Endothelial cell of umbilical vein (primary cell): ENCODE measurements at regions not wholly inside any gene's neighbourhood (a gene's known extent, or its start where the extent isn't known, plus 50 kb on each side); places are given as distances from the start of the nearest gene placed in this dataset.

Source experiments
- EZH2 ChIP-seq: IDR thresholded peaks from 2 replicates; pipeline ENCODE4 v1.6.1; 2012; ENCODE audit warnings: borderline replicate concordance, low read depth, mild to moderate bottlenecking, moderate library complexity, low read length, inconsistent platforms; ENCODE audit not compliant: severe bottlenecking
- FOS ChIP-seq: IDR thresholded peaks from 2 replicates; pipeline ENCODE4 v1.6.1; 2011; ENCODE audit warnings: mild to moderate bottlenecking, low read length, moderate library complexity, borderline replicate concordance; ENCODE audit not compliant: insufficient read depth
- MYC ChIP-seq: IDR thresholded peaks from one replicate; pipeline ENCODE4 v1.6.1; 2011; ENCODE audit warnings: mild to moderate bottlenecking, low read depth, low read length
- POLR2A ChIP-seq: IDR thresholded peaks from 2 replicates; pipeline ENCODE4 v1.6.1; 2012; ENCODE audit warnings: low read depth, mild to moderate bottlenecking, control low read depth, low read length
- POLR2AphosphoS5 ChIP-seq: IDR thresholded peaks from 2 replicates; pipeline ENCODE4 v1.6.1; 2012; ENCODE audit warnings: low read depth, mild to moderate bottlenecking, control low read depth, low read length, moderate library complexity; ENCODE audit not compliant: insufficient read depth
- TF ChIP-seq, protein P1 (sequence below), 2 donors: IDR thresholded peaks; 1 replicate in 1 of 2; 2 replicates in 1 of 2; pipeline ENCODE4 v1.5.1; 2011; ENCODE audit warnings: low read length in 2 of 2, mild to moderate bottlenecking in 2 of 2, moderate library complexity in 2 of 2, control low read depth in 1 of 2, inconsistent platforms in 1 of 2, low read depth in 1 of 2; ENCODE audit not compliant: insufficient read depth in 1 of 2; ENCODE audit errors: extremely low read depth in 1 of 2
- TF ChIP-seq, protein P2 (sequence below): IDR thresholded peaks from 2 replicates; pipeline ENCODE4 v1.6.1; 2011; ENCODE audit not compliant: insufficient read depth, insufficient read length

DNA sequence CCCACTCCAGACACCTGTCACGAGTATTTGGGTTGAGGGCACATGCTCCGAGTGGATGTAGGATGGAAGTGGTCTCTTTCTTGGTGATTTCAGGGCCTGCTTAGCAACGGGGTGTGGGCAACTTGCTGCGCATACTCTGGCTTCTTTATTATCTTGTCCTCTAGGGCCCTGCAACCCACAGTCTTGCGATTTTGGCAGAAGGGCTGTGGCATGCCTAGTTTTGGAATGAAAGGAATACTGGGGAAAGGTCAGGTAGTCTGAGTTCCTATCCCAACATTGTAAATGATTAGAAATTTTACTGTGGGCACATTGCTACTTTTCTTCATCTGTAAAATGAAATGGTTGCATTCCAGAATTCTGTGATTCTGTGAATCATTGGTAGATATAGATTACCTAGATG, 74.3 kb downstream of the ACTBL2 start:
- TF ChIP-seq, protein P1, sequence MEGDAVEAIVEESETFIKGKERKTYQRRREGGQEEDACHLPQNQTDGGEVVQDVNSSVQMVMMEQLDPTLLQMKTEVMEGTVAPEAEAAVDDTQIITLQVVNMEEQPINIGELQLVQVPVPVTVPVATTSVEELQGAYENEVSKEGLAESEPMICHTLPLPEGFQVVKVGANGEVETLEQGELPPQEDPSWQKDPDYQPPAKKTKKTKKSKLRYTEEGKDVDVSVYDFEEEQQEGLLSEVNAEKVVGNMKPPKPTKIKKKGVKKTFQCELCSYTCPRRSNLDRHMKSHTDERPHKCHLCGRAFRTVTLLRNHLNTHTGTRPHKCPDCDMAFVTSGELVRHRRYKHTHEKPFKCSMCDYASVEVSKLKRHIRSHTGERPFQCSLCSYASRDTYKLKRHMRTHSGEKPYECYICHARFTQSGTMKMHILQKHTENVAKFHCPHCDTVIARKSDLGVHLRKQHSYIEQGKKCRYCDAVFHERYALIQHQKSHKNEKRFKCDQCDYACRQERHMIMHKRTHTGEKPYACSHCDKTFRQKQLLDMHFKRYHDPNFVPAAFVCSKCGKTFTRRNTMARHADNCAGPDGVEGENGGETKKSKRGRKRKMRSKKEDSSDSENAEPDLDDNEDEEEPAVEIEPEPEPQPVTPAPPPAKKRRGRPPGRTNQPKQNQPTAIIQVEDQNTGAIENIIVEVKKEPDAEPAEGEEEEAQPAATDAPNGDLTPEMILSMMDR (IDR thresholded peaks at IDR 0.05; ENCODE audit: extremely low read depth in 1 of 2, insufficient read depth in 1 of 2, low read depth in 1 of 2, low read length in 2 of 2): no peak
- TF ChIP-seq EZH2: no peak
- TF ChIP-seq POLR2A: no peak
- no peak for TF ChIP-seq POLR2AphosphoS5
- TF ChIP-seq, protein P2, sequence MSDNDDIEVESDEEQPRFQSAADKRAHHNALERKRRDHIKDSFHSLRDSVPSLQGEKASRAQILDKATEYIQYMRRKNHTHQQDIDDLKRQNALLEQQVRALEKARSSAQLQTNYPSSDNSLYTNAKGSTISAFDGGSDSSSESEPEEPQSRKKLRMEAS: no peak
- no peak for TF ChIP-seq MYC
- TF ChIP-seq FOS: no peak
